ENCODE measurements at regions not wholly inside any gene's neighbourhood (a gene's known extent, or its start where the extent isn't known, plus 50 kb on each side); places are given as distances from the start of the nearest gene placed in this dataset.
"Not testable (repeated sequence)": the region's sequence is repeated elsewhere in the genome, so short reads cannot be mapped to it uniquely, and the experiment has no call there.

GRCh38 chr6:68013780-68014515 is 621.1 kb upstream of the ADGRB3 start:
- DNase-seq (ENCODE audit: low spot score) = no peak

- no peak for DNase-seq (ENCODE audit: low spot score)
These were observed 622.3 kb upstream of the ADGRB3 start for GRCh38 chr6:68012822-68013221.

- no peak for DNase-seq (ENCODE audit: low spot score)
These were observed 624.1 kb upstream of the ADGRB3 start for GRCh38 chr6:68010936-68011335.

- DNase-seq (ENCODE audit: low spot score) = no peak
These were observed 626.6 kb upstream of the ADGRB3 start for GRCh38 chr6:68008445-68008844.

DNA sequence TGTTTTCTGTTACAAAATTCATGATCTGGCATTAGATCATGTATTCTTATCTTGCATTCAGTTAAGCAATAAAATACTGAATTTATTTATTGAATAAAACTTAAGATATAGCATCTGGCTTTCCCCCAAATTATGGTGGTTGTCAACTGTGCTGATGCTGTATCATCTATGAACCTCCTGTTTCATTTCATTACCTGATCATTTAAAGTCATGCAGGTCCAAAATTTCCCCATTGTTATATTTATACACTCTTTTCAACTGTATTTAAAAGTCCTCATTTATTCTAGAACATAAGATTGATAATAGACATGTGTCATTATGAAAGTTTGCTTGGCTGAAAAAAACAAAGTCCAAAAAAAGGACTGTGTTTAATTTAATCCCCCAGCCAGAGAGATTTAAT is 627.4 kb upstream of the ADGRB3 start:
- no peak for DNase-seq (ENCODE audit: low spot score)

DNA sequence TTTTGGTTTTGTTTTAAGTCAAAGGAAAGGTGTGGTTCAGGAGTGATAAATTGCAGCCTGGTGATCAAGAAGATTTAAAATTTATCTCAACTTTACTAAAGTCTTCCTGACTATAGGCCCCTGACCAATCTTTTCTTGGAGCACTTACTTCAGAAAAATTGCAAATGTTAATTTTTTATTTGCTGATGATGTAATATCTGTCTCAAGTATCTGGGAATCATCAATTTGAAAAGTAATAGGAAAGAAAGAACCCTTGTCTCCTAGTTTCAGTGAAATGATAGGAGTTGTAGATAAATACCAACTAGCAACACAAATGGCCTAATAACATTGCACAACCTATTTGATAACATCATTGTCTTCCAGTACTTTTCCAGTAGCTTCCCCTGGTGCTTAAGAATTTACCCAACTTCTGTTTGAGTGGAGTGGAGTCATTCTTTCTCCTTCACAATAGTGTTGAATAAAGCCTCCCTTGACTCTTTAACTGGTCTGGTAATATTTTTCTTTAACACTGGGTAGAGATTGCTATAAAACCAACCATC is 648.3 kb upstream of the ADGRB3 start:
- DNase-seq (ENCODE audit: low spot score) = no peak

- no peak for DNase-seq (ENCODE audit: low spot score)
These were observed 658.6 kb upstream of the ADGRB3 start for GRCh38 chr6:67976486-67976885.

DNA sequence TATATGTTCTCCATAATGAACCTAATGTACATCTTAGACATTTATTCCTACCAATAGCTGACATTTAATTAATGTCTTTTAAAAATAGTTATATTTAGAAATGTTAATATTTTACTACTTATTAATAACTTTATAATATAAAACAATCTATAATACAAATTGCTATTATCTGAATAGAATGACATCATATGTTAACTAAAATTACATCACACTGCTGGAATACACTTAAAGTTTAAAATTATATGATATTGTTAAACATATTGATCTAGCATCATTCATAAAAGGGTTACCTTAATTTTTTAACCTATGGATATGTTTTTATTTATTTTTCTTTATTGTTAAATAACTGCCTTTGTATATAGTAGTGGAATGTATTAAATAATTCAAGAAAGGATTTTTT is 660.2 kb upstream of the ADGRB3 start:
- no peak for DNase-seq (ENCODE audit: low spot score)

DNA sequence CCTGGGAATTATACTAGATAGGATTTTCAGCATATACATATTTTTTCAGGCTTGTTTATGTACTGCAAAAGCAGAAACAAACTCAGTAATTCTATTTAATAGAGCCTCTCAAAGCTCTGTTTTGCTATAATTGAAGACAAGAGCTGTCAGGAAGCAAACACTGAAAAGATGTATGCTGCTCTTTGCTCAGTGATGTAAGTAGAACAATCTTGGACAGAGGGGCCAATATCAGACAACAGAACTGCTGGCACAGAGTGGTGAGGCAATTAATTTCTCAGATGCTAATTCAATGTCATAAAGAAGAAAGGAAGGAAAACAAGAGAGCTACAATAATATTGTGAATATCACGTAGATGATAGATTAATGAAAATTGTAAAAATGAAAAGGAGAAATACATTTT is 663.3 kb upstream of the ADGRB3 start:
- no peak for DNase-seq (ENCODE audit: low spot score)

DNA sequence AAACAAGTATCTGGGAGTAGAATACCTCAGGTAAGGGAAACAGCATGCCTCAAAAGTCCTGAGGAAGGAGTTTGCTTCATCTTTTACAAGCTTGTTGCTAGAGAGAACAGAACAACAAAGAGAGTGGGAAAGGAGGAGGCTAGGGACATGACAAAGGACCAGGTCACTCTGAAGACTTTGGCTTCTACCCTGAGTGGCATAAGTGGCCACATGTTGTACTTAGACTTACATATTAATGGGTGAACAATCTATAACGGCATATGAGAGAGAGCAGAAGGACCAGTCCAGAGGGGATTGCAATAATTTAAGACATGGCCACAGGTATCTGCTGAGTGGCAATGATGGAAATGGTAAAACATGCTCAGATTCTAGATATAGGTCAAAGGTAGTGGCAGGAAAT is 668.3 kb upstream of the ADGRB3 start:
- DNase-seq (ENCODE audit: low spot score) = no peak

DNA sequence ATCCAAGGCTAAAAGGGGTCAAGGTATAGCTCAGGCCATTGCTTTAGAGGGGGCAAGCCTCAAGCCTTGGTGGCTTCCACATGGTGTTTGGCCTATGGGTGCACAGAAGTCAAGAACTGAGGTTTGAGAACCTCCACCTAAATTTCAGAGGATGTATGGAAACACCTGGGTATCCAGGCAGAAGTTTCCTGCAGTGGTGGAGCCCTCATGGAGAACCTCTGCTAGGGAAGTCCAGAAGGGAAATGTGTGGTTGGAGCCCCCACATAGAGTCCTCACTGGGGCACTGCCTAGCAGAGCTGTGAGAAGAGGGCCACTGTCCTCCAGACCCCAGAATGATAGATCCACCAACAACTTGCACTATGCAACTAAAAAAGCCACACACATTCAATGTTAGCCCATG is 678.7 kb upstream of the ADGRB3 start:
- no peak for DNase-seq (ENCODE audit: low spot score)

- DNase-seq (ENCODE audit: low spot score) = no peak
These were observed 682.1 kb upstream of the ADGRB3 start for GRCh38 chr6:67952948-67953347.

- no peak for DNase-seq (ENCODE audit: low spot score)
These were observed 683.0 kb upstream of the ADGRB3 start for GRCh38 chr6:67952121-67952520.

DNA sequence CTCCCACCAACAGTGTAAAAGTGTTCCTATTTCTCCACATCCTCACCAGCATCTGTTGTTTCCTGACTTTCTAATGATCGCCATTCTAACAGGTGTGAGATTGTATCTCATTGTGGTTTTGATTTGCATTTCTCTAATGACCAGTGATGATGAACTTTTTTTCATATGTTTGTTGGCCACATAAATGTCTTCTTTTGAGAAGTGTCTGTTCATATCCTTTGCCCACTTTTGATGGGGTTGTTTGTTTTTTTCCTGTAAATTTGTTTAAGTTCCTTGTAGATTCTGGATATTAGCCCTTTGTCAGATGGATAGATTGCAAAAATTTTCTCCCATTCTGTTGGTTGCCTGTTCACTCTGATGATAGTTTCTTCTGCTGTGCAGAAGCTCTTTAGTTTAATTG is 687.3 kb upstream of the ADGRB3 start:
- DNase-seq (ENCODE audit: low spot score) = not testable (repeated sequence)

GRCh38 chr6:67935976-67936477 is 699.1 kb upstream of the ADGRB3 start:
- DNase-seq (ENCODE audit: low spot score) = no peak

DNA sequence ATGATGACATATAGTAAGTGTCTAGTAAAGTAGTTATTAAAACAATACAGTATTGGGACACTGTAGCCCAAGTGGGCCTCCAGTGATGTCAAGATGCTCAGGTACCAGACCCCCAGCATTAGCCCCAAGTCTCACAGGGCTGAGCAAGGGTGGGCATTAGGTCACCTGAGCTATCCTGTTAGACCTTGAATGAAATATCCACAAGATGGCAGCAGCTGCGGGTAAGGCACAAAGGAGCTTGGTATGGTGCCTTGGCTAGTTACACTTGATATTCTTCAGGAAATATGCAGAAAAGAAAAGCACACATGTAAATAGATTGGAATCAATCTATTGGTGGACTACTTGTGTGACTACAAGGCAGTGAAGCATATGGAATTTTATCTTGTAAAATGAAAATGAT is 701.8 kb upstream of the ADGRB3 start:
- no peak for DNase-seq (ENCODE audit: low spot score)

DNA sequence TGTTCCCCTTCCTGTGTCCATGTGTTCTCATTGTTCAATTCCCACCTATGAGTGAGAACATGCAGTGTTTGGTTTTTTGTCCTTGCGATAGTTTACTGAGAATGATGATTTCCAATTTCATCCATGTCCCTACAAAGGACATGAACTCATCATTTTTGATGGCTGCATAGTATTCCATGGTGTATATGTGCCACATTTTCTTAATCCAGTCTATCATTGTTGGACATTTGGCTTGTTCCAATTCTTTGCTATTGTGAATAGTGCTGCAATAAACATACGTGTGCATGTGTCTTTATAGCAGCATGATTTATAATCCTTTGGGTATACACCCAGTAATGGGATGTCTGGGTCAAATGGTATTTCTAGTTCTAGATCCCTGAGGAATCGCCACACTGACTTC is 712.5 kb upstream of the ADGRB3 start:
- not testable (repeated sequence) for DNase-seq (ENCODE audit: low spot score)

- DNase-seq (ENCODE audit: low spot score) = not testable (repeated sequence)
These were observed 715.0 kb upstream of the ADGRB3 start for GRCh38 chr6:67920040-67920439.

- DNase-seq (ENCODE audit: low spot score) = no peak
These were observed 718.7 kb upstream of the ADGRB3 start for GRCh38 chr6:67916399-67916798.

- DNase-seq (ENCODE audit: low spot score) = no peak
These were observed 720.7 kb upstream of the ADGRB3 start for GRCh38 chr6:67914419-67914818.

- DNase-seq (ENCODE audit: low spot score) = no peak
These were observed 725.7 kb upstream of the ADGRB3 start for GRCh38 chr6:67909354-67909753.

DNA sequence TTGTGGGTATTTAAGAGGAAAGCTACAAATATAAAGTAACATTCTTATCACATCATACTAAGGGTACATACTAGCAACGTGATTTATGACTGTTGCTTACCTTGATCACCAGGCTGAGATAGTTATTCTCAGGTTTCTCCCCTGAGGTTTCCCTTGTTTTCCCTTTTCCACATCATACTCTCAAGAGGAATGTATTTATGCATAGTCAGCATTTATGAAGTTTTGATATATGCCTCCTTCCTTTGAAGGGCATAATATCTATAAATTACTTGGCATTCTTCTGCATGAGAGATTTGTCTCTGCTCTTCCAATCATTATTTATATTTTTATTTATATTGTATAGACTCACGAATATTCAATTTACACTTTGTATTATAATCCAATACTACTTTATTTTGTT is 726.7 kb upstream of the ADGRB3 start:
- no peak for DNase-seq (ENCODE audit: low spot score)

- not testable (repeated sequence) for DNase-seq (ENCODE audit: low spot score)
These were observed 730.3 kb upstream of the ADGRB3 start for GRCh38 chr6:67904735-67905134.

DNA sequence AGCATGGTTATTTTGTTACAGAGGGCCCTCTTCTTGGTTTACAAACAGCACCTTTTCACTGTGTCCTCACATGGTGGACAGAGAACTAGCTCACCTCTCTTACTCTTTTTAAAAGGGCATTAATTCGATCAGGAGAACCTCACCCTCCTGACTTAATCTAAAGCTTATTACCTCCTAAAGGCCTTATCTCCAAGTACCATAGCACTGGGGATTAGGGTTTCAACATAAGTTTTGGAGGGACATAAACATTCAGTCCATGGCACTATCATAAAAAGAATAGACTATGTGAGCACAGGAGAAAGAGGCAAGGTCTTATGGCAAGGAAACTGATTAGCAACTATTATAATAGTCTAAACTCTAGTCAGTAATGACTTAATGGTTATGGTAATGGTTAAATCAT is 736.2 kb upstream of the ADGRB3 start:
- DNase-seq (ENCODE audit: low spot score) = no peak

Measured in HuH-7 (cell line).